ENCODE measurements at regions not wholly inside any gene's neighbourhood (a gene's known extent, or its start where the extent isn't known, plus 50 kb on each side); places are given as distances from the start of the nearest gene placed in this dataset.

DNA sequence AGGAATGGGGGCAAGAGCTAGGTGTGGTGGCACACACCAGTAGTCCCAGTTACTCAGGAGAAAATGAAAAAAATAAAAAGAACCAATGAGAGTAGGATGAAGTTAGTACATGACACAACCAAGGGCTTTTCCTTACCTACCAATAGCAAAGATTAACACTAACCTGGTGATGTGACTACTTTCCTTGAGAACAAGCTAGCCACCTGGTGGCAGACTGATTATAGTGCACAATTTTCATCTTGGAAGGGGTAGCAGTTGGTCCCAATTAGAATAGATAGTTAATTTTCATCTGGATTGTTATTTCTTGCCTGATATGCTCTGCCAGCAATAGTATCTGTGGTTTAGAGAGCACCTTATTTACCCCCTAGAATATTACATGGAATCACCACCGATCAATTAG, 1216.8 kb upstream of the PABPC4L start:
- H3K9me2 ChIP-seq (ENCODE audit: insufficient read depth), result peaks cover 11% of the 10 kb centered on the region
- no peaks in the 10 kb centered on the region for H3F3A ChIP-seq (replicated peaks; ENCODE audit: low read depth)
- H4K20me1 ChIP-seq (replicated peaks; ENCODE audit: insufficient read depth), result no peaks in the 10 kb centered on the region
- ATAC-seq (peak; percentile 56), DNase-seq (ENCODE audit: low spot score) (peak; percentile 70)
- no peak overlapping the region for H3K27ac Mint-ChIP-seq
- peaks cover 2% of the 10 kb centered on the region for H3K27me3 Mint-ChIP-seq (ENCODE audit: insufficient read depth, low read depth, poor library complexity)
- no peak overlapping the region for H3K4me2 ChIP-seq
- peaks cover 4% of the 10 kb centered on the region; the same call in 1 of the 3 replicates for H3K4me1 Mint-ChIP-seq
- H3K4me3 Mint-ChIP-seq, result no peak overlapping the region
- H3K4me3 ChIP-seq, result no peak overlapping the region
- H3K79me2 ChIP-seq (replicated peaks; ENCODE audit: insufficient read depth), result no peaks in the 10 kb centered on the region
- no peak overlapping the region for H2AFZ ChIP-seq
- H3K4me1 ChIP-seq (ENCODE audit: insufficient read depth), result no peaks in the 10 kb centered on the region
- TF ChIP-seq, protein P1, sequence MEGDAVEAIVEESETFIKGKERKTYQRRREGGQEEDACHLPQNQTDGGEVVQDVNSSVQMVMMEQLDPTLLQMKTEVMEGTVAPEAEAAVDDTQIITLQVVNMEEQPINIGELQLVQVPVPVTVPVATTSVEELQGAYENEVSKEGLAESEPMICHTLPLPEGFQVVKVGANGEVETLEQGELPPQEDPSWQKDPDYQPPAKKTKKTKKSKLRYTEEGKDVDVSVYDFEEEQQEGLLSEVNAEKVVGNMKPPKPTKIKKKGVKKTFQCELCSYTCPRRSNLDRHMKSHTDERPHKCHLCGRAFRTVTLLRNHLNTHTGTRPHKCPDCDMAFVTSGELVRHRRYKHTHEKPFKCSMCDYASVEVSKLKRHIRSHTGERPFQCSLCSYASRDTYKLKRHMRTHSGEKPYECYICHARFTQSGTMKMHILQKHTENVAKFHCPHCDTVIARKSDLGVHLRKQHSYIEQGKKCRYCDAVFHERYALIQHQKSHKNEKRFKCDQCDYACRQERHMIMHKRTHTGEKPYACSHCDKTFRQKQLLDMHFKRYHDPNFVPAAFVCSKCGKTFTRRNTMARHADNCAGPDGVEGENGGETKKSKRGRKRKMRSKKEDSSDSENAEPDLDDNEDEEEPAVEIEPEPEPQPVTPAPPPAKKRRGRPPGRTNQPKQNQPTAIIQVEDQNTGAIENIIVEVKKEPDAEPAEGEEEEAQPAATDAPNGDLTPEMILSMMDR (conservative IDR thresholded peaks at IDR 0.05; ENCODE audit: low read depth in 2 of 2), result peak; percentile 69 to 76
- TF ChIP-seq, protein P2, sequence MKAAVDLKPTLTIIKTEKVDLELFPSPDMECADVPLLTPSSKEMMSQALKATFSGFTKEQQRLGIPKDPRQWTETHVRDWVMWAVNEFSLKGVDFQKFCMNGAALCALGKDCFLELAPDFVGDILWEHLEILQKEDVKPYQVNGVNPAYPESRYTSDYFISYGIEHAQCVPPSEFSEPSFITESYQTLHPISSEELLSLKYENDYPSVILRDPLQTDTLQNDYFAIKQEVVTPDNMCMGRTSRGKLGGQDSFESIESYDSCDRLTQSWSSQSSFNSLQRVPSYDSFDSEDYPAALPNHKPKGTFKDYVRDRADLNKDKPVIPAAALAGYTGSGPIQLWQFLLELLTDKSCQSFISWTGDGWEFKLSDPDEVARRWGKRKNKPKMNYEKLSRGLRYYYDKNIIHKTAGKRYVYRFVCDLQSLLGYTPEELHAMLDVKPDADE (IDR thresholded peaks at IDR 0.05), result no peak
- no peaks in the 10 kb centered on the region for H3K27me3 ChIP-seq (ENCODE audit: insufficient read depth)
- no peaks in the 10 kb centered on the region for H3K36me3 ChIP-seq (ENCODE audit: insufficient read depth)
- H3K9me3 Mint-ChIP-seq, result 0 out of 3 replicates have a peak, but pooled peaks cover 5% of the 10 kb centered on the region
- no peaks in the 10 kb centered on the region for H3K36me3 Mint-ChIP-seq (ENCODE audit: low read depth)
- no peak overlapping the region for H3K27ac ChIP-seq (ENCODE audit: low read depth)

DNA sequence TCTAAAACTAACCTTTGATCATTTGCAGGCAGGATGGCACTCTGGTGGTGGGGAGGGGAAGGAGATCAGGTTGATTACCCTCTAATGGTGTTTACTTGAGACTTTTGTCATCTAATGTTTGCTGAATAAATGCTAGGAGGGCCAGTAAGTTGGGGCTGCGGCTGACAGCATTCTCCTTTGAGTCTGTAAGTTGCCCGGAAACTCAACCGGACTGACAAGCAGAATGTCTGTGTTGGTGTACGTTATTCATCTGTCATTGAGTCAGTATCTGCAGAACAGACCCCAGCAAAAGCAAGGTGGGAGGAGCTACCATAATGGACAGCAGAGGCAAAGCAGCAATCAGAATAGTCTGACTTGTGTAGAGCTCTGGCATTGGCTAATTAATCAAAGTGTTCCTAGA, 1210.6 kb upstream of the PABPC4L start:
- H3F3A ChIP-seq (replicated peaks; ENCODE audit: low read depth), result no peaks in the 10 kb centered on the region
- Mint-ChIP-seq H3K4me1 (peaks cover 2% of the 10 kb centered on the region; the same call in 1 of the 3 replicates), H3K27me3 (ENCODE audit: insufficient read depth, low read depth, poor library complexity) (peaks cover 2% of the 10 kb centered on the region), H3K9me3 (peaks cover 5% of the 10 kb centered on the region; the same call in 1 of the 3 replicates), H3K27ac (no peak overlapping the region), H3K36me3 (ENCODE audit: low read depth) (no peaks in the 10 kb centered on the region), H3K4me3 (no peak overlapping the region)
- no peak overlapping the region for H3K4me3 ChIP-seq
- ATAC-seq (no peak), DNase-seq (ENCODE audit: low spot score) (no peak)
- peaks cover 19% of the 10 kb centered on the region for H3K9me2 ChIP-seq (ENCODE audit: insufficient read depth)
- TF ChIP-seq ZNF331 (CRISPR knock-in tag; IDR thresholded peaks at IDR 0.05; ENCODE audit: low read depth) (no peak), EZH2 (IDR thresholded peaks at IDR 0.05; ENCODE audit: low read depth, unreplicated experiment) (no peak)
- TF ChIP-seq, protein P3, sequence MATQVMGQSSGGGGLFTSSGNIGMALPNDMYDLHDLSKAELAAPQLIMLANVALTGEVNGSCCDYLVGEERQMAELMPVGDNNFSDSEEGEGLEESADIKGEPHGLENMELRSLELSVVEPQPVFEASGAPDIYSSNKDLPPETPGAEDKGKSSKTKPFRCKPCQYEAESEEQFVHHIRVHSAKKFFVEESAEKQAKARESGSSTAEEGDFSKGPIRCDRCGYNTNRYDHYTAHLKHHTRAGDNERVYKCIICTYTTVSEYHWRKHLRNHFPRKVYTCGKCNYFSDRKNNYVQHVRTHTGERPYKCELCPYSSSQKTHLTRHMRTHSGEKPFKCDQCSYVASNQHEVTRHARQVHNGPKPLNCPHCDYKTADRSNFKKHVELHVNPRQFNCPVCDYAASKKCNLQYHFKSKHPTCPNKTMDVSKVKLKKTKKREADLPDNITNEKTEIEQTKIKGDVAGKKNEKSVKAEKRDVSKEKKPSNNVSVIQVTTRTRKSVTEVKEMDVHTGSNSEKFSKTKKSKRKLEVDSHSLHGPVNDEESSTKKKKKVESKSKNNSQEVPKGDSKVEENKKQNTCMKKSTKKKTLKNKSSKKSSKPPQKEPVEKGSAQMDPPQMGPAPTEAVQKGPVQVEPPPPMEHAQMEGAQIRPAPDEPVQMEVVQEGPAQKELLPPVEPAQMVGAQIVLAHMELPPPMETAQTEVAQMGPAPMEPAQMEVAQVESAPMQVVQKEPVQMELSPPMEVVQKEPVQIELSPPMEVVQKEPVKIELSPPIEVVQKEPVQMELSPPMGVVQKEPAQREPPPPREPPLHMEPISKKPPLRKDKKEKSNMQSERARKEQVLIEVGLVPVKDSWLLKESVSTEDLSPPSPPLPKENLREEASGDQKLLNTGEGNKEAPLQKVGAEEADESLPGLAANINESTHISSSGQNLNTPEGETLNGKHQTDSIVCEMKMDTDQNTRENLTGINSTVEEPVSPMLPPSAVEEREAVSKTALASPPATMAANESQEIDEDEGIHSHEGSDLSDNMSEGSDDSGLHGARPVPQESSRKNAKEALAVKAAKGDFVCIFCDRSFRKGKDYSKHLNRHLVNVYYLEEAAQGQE (IDR thresholded peaks at IDR 0.05; ENCODE audit: unreplicated experiment), result no peak
- no peaks in the 10 kb centered on the region for H3K27me3 ChIP-seq (ENCODE audit: insufficient read depth)
- no peak overlapping the region for H3K27ac ChIP-seq (ENCODE audit: low read depth)
- no peaks in the 10 kb centered on the region for H3K36me3 ChIP-seq (ENCODE audit: insufficient read depth)
- H2AFZ ChIP-seq, result no peak overlapping the region
- no peaks in the 10 kb centered on the region for H4K20me1 ChIP-seq (replicated peaks; ENCODE audit: insufficient read depth)
- no peaks in the 10 kb centered on the region for H3K79me2 ChIP-seq (replicated peaks; ENCODE audit: insufficient read depth)
- no peak overlapping the region for H3K4me2 ChIP-seq
- no peaks in the 10 kb centered on the region for H3K4me1 ChIP-seq (ENCODE audit: insufficient read depth)
